ENCODE measurements at regions not wholly inside any gene's neighbourhood (a gene's known extent, or its start where the extent isn't known, plus 50 kb on each side); places are given as distances from the start of the nearest gene placed in this dataset.
"Not testable (repeated sequence)": the region's sequence is repeated elsewhere in the genome, so short reads cannot be mapped to it uniquely, and the experiment has no call there.

DNA sequence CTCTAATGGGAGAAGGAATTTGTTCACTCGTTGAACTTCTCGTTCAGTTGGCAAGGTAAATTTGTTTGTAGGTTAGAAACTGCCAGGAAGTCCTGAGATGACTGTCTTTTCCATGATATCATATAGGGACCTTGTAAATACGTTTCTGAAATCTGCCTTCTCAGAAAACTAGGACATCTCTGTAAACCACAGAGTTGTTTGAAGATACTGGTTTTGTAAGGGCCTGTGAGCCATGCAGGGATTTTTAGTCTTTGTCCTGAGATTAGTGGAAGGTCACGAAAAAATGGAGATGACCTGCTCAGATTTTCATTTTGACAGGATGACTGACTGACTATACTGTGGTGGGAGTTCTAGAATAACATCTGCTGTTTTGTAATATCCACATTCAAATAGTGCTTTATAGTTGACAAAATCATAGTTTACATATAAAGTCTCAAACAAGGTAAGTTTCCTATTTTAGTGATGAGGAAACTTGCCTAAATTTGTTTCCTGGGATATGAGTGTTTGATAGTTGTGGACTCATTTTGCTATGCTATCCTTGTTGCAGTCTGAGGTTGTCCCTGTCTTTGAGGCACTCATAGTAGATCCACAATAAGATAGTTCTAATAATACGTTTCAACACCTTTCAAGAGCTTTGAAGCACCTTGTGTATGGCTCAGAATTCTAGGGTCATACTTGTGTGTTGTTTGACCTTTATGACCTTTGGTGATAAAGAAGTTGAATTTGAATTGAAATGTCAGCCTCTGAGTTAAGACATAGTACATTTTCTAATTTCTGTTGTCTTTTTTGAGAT is 107.3 kb upstream of the PLGLB1 start:
- dilution Hi-C loops (cut with MboI; ENCODE audit: extremely low pct_ligation_motif_present, low sequenced_read_pairs); H3K4me2 ChIP-seq (ENCODE audit: control insufficient read depth, extremely low read depth, insufficient read depth, low read depth, low read length): not testable (repeated sequence)

DNA sequence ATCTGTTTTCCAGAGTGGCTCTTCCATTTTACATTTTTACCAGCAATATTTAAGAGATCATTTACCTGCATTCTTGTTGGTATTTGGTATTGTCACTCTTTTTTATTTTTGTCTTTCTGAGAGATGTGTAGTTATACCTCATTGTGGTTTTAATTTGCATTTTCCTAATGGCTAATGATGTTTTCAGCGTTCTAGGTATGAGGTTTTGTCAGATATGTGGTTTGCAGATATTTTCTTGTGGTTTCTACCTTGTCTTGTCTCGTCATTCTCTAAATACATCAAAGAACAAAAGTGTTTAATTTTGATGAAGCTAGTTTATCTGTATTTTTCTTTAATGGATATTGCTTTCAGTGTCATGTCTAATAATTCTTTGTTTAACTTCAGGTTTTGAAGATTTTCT is 110.9 kb upstream of the PLGLB1 start:
- H3K9me1 ChIP-seq (ENCODE audit: control insufficient read depth, extremely low read depth, insufficient read depth, low read length); H3K79me2 ChIP-seq (ENCODE audit: control insufficient read depth, insufficient read depth, low read length); H3K4me3 ChIP-seq (ENCODE audit: control insufficient read depth in 2 of 3, extremely low read depth in 1 of 3, insufficient read depth in 2 of 3, low read depth in 1 of 3, low read length in 3 of 3); H3K27me3 ChIP-seq (ENCODE audit: control insufficient read depth, extremely low read depth, insufficient read depth, low read length); FAIRE-seq; H3K4me1 ChIP-seq (ENCODE audit: control insufficient read depth, extremely low read depth, insufficient read depth, low read length); H4K20me1 ChIP-seq (ENCODE audit: control insufficient read depth, extremely low read depth, insufficient read depth, low read length); H2AFZ ChIP-seq (ENCODE audit: control insufficient read depth, low read length); H3K4me2 ChIP-seq (ENCODE audit: control insufficient read depth, extremely low read depth, insufficient read depth, low read depth, low read length); H3K9ac ChIP-seq (ENCODE audit: control insufficient read depth, extremely low read depth, insufficient read depth, low read length); H3K9me3 ChIP-seq (ENCODE audit: control insufficient read depth, low read depth, low read length); H3K27ac ChIP-seq (ENCODE audit: control insufficient read depth, insufficient read depth, low read length); DNase-seq (ENCODE audit: low read depth, low spot score); H3K36me3 ChIP-seq (ENCODE audit: control insufficient read depth in 2 of 2, extremely low read depth in 1 of 2, insufficient read depth in 2 of 2, low read length in 2 of 2); dilution Hi-C loops (cut with MboI; ENCODE audit: extremely low pct_ligation_motif_present, low sequenced_read_pairs): not testable (repeated sequence)

More for the DNA sequence above, 107.3 kb upstream of the PLGLB1 start:
- not testable (repeated sequence) for DNase-seq (ENCODE audit: low read depth, low spot score); H4K20me1 ChIP-seq (ENCODE audit: control insufficient read depth, extremely low read depth, insufficient read depth, low read length); H3K4me1 ChIP-seq (ENCODE audit: control insufficient read depth, extremely low read depth, insufficient read depth, low read length); H3K9me3 ChIP-seq (ENCODE audit: control insufficient read depth, low read depth, low read length); H2AFZ ChIP-seq (ENCODE audit: control insufficient read depth, low read length); H3K79me2 ChIP-seq (ENCODE audit: control insufficient read depth, insufficient read depth, low read length); H3K4me3 ChIP-seq (ENCODE audit: control insufficient read depth in 2 of 3, extremely low read depth in 1 of 3, insufficient read depth in 2 of 3, low read depth in 1 of 3, low read length in 3 of 3); H3K27ac ChIP-seq (ENCODE audit: control insufficient read depth, insufficient read depth, low read length); H3K36me3 ChIP-seq (ENCODE audit: control insufficient read depth in 2 of 2, extremely low read depth in 1 of 2, insufficient read depth in 2 of 2, low read length in 2 of 2); H3K9ac ChIP-seq (ENCODE audit: control insufficient read depth, extremely low read depth, insufficient read depth, low read length); H3K9me1 ChIP-seq (ENCODE audit: control insufficient read depth, extremely low read depth, insufficient read depth, low read length); FAIRE-seq; H3K27me3 ChIP-seq (ENCODE audit: control insufficient read depth, extremely low read depth, insufficient read depth, low read length)

DNA sequence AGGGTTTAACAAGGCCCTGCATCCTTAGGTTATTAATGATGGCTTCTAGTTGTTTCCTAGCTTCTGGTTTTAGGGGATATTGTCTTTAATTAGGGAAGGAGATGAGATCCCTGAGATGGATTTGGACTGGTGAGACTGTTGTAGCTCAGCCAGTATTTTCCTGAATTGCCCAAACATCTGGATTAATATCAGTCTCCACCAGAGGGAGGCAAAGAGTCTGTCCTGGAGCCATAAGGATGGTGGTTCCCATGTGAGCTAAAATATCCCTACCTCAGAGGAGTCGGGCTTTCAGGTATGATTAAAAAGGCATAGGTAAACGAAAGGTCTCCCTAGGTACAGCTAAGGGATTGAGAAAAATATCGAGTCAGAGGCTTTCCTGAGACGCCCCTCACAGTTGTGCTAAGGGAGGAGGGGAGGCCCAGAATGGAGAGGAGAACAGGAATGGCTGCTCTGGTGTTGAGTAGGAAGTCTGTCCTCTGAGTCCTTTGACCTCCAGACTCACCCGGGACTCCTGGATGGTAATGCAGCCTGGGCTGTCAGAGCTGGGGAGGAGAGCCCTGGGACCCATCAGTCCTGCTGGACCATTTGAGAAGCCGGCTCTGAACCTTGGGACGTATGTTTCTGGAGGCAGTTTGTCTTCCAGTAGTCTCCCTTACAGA is 130.3 kb upstream of the PLGLB1 start:
- H3K9me1 ChIP-seq (ENCODE audit: control insufficient read depth, extremely low read depth, insufficient read depth, low read length); H2AFZ ChIP-seq (ENCODE audit: control insufficient read depth, low read length); H3K4me2 ChIP-seq (ENCODE audit: control insufficient read depth, extremely low read depth, insufficient read depth, low read depth, low read length); DNase-seq (ENCODE audit: low read depth, low spot score); FAIRE-seq; H3K4me3 ChIP-seq (ENCODE audit: control insufficient read depth in 2 of 3, extremely low read depth in 1 of 3, insufficient read depth in 2 of 3, low read depth in 1 of 3, low read length in 3 of 3); H3K9ac ChIP-seq (ENCODE audit: control insufficient read depth, extremely low read depth, insufficient read depth, low read length); H3K27me3 ChIP-seq (ENCODE audit: control insufficient read depth, extremely low read depth, insufficient read depth, low read length); H3K9me3 ChIP-seq (ENCODE audit: control insufficient read depth, low read depth, low read length); H3K79me2 ChIP-seq (ENCODE audit: control insufficient read depth, insufficient read depth, low read length); H3K27ac ChIP-seq (ENCODE audit: control insufficient read depth, insufficient read depth, low read length); H3K4me1 ChIP-seq (ENCODE audit: control insufficient read depth, extremely low read depth, insufficient read depth, low read length); dilution Hi-C loops (cut with MboI; ENCODE audit: extremely low pct_ligation_motif_present, low sequenced_read_pairs); H3K36me3 ChIP-seq (ENCODE audit: control insufficient read depth in 2 of 2, extremely low read depth in 1 of 2, insufficient read depth in 2 of 2, low read length in 2 of 2); H4K20me1 ChIP-seq (ENCODE audit: control insufficient read depth, extremely low read depth, insufficient read depth, low read length): not testable (repeated sequence)

DNA sequence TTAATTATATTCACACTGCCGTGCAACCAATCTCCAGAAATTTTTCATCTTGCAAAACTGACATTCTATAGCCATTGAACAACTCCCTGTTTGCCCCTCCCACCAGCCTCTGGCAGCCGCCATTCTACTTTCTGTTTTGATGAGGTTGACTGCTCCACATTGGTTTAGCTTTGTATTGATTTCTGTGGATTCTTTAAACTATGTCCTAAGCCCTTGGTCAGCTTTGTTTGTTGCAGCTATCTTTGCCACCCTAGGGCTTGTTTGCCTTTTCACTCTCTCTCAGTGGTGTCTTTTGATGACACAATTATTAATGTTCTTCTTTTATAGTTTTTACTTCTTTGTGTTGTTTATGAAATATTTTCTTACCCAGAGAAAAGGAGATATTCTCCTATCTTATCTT is 152.8 kb upstream of the PLGLB1 start:
- H3K79me2 ChIP-seq (ENCODE audit: control insufficient read depth, insufficient read depth, low read length); H3K9me3 ChIP-seq (ENCODE audit: control insufficient read depth, low read depth, low read length); H3K27ac ChIP-seq (ENCODE audit: control insufficient read depth, insufficient read depth, low read length); H3K9me1 ChIP-seq (ENCODE audit: control insufficient read depth, extremely low read depth, insufficient read depth, low read length); H3K9ac ChIP-seq (ENCODE audit: control insufficient read depth, extremely low read depth, insufficient read depth, low read length); H3K4me2 ChIP-seq (ENCODE audit: control insufficient read depth, extremely low read depth, insufficient read depth, low read depth, low read length); H3K4me3 ChIP-seq (ENCODE audit: control insufficient read depth in 2 of 3, extremely low read depth in 1 of 3, insufficient read depth in 2 of 3, low read depth in 1 of 3, low read length in 3 of 3); H3K27me3 ChIP-seq (ENCODE audit: control insufficient read depth, extremely low read depth, insufficient read depth, low read length); H3K36me3 ChIP-seq (ENCODE audit: control insufficient read depth in 2 of 2, extremely low read depth in 1 of 2, insufficient read depth in 2 of 2, low read length in 2 of 2); H2AFZ ChIP-seq (ENCODE audit: control insufficient read depth, low read length); FAIRE-seq; H3K4me1 ChIP-seq (ENCODE audit: control insufficient read depth, extremely low read depth, insufficient read depth, low read length); DNase-seq (ENCODE audit: low read depth, low spot score); dilution Hi-C loops (cut with MboI; ENCODE audit: extremely low pct_ligation_motif_present, low sequenced_read_pairs); H4K20me1 ChIP-seq (ENCODE audit: control insufficient read depth, extremely low read depth, insufficient read depth, low read length): not testable (repeated sequence)

DNA sequence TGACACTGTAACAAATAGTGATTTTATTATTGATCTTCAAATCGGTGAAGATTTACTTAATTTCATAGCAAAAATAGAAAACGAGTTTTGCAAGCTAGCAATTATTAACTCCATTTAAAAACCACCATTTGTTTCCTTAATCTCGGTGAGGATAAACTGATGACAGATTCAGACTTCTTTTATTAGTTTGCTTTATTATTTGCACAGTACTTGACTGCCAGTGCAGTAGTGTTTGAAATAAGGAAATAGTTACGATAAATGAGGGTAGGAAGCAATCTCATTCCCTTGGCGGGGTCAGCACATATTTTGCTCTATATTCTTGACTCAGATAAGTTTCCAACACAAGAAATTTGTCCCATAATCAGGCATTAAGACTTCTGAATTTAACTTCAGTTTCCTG is 161.7 kb upstream of the PLGLB1 start:
- dilution Hi-C loops (cut with MboI; ENCODE audit: extremely low pct_ligation_motif_present, low sequenced_read_pairs); H3K36me3 ChIP-seq (ENCODE audit: control insufficient read depth in 2 of 2, extremely low read depth in 1 of 2, insufficient read depth in 2 of 2, low read length in 2 of 2); H3K9ac ChIP-seq (ENCODE audit: control insufficient read depth, extremely low read depth, insufficient read depth, low read length); H3K79me2 ChIP-seq (ENCODE audit: control insufficient read depth, insufficient read depth, low read length); H3K9me3 ChIP-seq (ENCODE audit: control insufficient read depth, low read depth, low read length); H3K9me1 ChIP-seq (ENCODE audit: control insufficient read depth, extremely low read depth, insufficient read depth, low read length); H4K20me1 ChIP-seq (ENCODE audit: control insufficient read depth, extremely low read depth, insufficient read depth, low read length); H3K27ac ChIP-seq (ENCODE audit: control insufficient read depth, insufficient read depth, low read length); DNase-seq (ENCODE audit: low read depth, low spot score); H3K27me3 ChIP-seq (ENCODE audit: control insufficient read depth, extremely low read depth, insufficient read depth, low read length); H2AFZ ChIP-seq (ENCODE audit: control insufficient read depth, low read length); FAIRE-seq; H3K4me2 ChIP-seq (ENCODE audit: control insufficient read depth, extremely low read depth, insufficient read depth, low read depth, low read length); H3K4me1 ChIP-seq (ENCODE audit: control insufficient read depth, extremely low read depth, insufficient read depth, low read length); H3K4me3 ChIP-seq (ENCODE audit: control insufficient read depth in 2 of 3, extremely low read depth in 1 of 3, insufficient read depth in 2 of 3, low read depth in 1 of 3, low read length in 3 of 3): not testable (repeated sequence)
